Nucleus accumbens (tissue), 56 donors: ENCODE measurements at regions not wholly inside any gene's neighbourhood (a gene's known extent, or its start where the extent isn't known, plus 50 kb on each side); places are given as distances from the start of the nearest gene placed in this dataset.
"Not testable (repeated sequence)": the region's sequence is repeated elsewhere in the genome, so short reads cannot be mapped to it uniquely, and the experiment has no call there.

Source experiments
- DNase-seq, 56 donors: peaks; one replicate each; lab custom pipeline; 2025; lab: John Stamatoyannopoulos, UW

DNA sequence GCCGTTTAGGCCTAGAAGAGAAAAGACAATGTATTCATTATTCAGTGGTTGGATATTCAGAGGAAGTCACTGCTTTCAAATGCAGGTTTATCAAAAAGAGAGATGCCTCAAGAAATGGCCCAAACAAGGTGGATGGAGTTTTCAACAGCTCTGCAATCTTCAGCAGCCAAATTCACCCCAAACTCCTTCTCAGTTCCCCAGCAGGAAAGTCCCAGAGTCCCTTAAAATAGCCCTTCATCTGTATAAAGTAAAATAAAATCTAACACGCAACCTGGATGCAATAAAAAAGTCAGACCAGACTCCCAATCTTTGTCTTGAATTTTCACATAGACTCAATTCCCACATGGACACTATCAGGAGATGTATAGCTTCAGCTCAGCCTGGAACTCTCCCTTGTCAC is 101.6 kb upstream of the SPATA12 start:
- DNase-seq: no peak

DNA sequence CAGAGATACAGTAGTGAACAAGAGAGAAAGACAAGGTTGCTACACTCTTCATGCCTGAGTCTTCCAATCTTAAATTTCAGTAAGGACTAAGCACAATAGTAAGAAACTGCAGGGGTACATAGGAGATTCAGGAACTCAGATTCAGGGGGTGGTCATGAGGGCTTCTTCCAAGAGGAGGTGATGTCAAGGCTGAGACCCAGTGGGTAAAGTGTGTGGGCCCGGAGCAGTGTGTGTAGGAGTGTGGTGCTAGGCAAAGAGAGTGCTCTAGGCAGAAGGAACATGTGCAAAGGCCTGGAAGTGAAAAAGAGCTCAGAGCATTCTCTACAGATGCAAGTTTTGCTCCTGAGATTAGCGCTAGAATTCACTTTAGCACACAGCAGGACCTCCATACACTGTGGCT is 102.9 kb upstream of the SPATA12 start:
- no peak for DNase-seq

DNA sequence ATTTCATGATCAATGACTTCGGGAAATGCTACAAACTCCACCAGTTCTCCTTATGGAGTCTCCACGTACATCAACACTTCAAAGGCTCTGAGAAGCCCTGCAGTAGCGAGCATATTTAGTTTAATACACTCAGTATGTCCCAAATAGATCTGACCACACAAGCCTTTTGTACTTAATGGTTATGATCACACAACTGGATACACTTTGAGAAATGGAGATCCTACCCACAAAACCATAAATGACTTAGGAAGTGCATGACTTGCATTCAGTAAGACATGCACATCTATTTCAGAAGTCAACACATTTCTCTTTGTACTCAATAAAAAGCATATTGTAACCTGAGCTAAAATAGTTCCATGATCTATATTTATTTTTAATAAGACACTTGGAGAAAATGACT is 103.6 kb upstream of the SPATA12 start:
- no peak for DNase-seq

DNA sequence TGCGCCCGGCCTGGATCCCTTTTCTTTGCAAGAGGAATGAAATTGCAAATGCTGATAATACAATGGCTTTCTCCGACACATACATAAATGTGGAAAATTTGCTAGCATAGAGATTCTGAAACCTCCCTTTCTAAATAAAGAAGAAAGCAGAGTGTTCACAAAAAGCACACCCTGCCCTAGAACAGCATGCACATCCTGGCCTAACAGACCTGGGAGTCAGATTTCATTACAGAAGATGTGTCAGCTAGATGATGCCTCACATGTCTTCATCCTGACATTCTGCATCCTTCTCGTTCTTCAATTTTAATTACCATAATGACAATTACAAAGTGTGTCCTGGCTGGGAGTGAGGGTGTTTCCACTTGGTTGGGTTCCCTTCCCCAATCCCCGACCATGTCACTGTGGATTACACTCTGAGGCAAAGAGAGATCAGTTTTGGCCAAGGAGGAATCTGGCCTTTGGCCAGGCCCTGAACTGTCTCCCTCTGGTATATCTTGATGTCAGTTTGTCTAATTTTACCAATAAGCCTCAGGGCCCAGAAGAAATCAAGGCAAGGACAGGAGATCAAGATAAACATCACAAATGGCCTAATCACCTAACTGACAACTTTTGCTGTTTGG is 104.9 kb upstream of the SPATA12 start:
- DNase-seq: no peak

DNA sequence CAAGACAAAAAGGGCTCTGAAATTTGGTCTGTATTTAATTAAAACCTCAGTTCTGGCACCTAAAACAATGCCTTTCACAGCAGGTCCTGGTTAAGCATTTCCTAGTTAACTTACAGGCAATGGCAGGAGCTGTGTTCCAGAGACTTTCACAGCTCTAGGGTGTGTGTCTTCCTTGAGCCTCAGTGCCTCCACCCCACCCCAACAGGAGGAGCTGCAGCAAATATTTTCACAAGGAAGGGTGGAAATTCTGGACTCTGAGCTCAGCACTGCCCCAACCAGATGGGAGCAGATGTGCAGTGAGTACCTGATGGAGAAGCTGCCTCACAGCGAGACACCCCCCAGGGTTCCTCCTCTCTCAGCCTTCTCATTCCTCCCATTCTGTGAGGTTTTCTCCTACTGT is 106.3 kb upstream of the SPATA12 start:
- DNase-seq: no peak

DNA sequence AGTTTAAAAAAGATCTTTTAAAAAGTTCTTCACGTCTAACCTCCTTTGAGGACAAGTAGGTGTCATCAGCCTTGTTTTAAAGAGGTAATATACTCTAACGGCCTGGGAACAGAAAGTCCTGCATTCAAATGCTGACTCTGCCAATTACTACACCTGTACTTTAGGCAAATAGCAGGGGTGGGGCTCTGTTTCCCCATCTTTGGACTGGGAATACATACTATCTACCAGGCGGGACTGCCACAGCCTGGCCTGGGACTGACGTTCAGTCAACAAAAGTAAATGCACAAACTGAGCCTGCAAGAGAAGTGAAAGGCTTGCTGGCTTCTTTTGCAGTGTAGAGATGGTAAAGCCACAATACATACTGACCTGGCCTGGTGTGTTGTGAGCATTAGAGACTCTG is 107.6 kb upstream of the SPATA12 start:
- no peak for DNase-seq

DNA sequence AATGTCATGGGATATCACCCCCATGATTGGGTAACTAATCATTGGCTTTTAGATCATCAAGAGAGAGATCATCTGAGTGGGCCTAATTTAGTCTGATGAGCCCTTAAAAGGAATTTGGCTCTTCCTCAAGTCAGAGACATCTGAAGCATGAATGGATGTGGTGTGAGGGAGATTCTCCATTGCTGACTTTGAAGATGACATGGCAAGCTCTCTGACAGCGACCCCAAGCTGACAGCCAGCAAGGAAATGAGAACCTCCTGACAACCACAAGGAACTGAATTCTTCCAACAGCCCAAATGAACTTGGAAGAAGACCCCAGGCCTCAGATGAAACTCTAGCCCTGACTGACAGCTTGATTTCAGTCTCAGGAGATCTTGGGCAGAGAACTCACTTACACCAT is 108.4 kb upstream of the SPATA12 start:
- no peak for DNase-seq

DNA sequence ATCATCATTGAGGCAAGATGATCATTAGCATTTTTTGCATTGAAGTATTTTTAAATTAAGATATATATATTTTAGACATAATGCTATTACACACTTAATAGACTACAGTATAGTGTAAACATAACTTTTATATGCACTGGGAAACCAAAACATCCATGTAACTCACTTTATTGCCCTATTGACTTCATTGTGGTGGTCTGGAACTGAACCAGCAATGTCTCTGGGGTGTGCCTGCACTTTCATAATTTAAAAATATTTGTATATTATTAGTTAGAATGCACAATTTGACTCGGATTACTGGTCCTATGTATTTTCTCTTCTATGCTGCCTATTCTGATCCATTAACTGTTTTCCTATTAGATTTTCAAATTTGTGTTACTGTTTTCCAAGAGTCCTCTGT is 109.1 kb upstream of the SPATA12 start:
- DNase-seq: no peak

DNA sequence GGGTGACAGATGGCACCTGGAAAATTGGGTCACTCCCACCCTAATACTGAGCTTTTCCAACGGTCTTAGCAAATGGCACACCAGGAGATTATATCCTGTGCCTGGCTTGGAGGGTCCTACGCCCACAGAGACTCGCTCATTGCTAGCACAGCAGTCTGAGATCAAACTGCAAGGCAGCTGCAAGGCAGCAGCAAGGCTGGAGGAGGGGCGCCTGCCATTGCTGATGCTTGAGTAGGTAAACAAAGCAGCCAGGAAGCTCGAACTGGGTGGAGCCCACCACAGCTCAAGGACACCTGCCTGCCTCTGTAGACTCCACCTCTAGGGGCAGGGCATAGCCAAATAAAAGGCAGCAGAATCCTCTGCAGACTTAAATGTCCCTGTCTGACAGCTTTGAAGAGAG is 115.1 kb upstream of the SPATA12 start:
- not testable (repeated sequence) for DNase-seq

DNA sequence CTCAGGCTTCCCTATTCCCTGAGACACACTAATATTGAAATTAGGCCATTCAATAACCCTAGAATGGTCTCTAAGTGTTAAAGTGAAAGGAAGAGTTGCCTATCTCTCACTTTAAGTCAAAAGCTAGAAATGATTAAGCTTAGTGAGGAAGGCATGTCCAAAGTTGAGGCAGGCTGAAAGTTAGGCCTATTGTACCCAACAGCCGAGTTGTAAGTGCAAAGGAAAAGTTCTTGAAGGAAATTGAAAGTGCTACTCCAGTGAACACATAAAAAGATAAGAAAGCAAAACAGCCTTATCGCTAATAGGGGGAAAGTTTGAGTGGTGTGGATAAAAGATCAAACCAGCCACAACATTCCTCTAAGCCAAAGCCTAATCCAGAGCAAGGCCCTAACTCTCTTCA is 117.9 kb upstream of the SPATA12 start:
- DNase-seq: no peak

DNA sequence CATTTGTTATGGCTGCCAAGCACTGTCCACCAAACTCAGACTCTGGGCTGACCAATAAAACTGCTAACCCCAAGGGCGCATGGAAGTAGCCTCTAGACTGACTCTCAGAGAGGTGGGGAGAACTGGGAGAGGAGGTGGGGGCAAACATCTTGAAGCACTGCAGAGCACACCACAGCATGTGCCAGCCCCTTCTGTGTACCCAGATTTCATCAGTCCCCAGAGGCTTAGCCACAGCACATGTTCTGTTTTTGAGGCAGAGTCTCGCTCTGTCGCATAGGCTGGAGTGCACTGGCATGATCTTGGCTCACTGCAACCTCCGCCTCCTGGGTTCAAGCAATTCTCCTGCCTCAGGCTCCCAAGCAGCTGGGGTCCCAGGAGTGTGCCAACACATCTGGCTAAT is 119.5 kb upstream of the SPATA12 start:
- DNase-seq: no peak

DNA sequence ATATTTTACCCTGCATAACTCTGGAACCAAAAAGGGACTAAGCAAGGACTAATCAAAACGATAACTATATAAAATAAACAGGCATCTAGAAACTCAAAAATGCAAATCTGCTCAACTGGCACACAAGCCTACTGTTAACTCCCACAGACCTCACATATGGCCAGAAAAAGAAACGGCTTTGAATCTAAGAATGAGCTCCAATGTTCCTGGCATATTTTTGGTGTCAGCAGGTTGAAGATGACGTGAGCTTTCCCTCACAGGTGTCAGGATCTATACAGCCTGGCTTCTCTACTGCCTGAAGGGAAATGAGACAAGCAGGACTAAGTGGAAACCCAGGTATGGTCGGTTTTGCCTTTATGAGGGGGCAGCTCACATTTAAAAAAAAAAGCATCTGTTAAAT is 120.1 kb upstream of the SPATA12 start:
- no peak for DNase-seq

DNA sequence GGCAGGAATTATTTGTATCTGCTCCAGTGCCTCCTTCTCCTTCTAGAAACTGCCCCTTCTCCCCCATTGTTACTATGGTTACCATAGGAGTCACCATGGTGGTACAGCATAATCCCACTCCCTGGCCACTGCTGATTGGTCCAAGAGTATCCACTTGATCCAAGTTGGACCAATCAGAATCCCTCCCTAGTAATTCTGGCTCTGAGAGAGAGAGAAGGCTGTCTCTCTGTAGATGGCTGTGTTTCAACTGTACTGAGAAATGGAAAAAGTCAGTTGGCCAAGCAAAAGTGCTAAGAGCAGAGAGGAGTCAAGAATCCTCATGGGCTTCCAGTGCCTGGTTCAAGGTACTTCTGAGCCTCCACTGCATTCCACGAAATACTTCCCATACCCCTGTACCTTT is 120.6 kb upstream of the SPATA12 start:
- no peak for DNase-seq

DNA sequence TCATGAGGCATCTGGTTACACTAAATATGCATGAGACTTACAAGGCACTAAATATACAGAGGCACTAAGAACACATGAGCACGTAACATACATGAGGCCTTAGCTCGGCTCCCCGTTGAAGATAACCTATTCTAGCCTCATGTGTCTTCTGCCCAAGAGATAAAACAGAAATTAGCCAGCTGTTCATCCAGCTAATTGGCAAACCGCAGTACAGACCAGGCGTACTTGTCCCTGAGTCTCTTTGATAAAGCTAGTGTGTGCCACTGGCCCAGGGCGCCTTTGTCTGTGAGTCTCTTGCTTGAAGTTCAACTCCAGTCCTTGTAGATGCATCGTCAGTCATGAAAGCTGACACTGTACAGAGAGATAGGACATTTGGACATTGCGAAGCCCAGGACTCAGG is 121.9 kb upstream of the SPATA12 start:
- DNase-seq: no peak

DNA sequence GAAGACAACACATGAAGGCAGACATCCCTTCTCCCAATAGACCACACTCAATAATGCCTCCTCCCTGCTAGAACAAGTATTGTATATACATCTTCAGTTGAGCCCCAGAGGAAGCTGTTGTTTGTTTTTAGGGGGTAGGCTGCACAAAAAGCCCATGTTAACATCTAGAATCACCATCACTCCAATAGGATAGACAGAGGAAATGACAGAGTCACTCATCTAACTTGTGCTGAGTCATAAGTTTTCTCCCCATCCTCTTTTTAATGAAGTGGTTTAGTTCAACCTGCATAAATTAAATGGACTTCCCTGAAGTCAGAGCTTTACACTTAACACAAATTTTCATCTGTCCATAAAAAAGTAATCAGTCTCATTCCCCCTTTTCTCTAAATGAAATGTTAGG is 122.9 kb upstream of the SPATA12 start:
- DNase-seq: no peak

DNA sequence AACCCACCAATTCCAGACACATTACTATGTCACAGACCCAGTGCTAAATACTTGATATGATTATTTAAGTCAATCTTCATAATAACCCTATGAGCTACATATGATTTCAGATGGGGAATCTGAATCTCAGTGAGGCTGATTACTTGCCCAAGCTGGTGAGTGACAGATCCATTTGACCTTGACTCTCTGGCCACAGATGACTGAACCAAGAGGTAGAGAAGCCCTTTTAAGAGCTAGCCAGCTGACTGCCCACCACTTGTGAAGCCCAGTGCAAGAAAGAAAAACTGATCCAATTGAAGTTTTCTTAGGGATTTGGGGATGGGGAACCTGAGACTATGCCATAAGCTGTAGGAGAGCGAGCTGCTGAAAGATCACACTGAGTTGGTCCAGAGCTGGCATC is 124.7 kb upstream of the SPATA12 start:
- DNase-seq: no peak

DNA sequence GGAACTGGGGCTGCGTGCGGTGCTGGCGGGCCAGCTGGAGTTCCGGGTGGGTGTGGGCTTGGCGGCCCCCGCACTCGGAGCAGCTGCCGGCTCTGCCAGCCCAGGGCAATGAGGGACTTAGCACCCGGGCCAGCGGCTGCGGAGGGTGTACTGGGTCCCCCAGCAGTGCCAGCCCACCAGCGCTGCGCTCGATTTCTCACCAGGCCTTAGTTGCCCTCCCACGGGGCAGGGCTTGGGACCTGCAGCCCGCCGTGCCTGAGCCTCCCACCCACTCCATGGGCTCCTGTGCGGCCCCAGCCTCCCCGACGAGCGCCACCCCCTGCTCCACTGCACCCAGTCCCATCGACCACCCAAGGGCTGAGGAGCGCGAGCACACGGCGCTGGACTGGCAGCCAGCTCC is 126.0 kb upstream of the SPATA12 start:
- DNase-seq: not testable (repeated sequence)

DNA sequence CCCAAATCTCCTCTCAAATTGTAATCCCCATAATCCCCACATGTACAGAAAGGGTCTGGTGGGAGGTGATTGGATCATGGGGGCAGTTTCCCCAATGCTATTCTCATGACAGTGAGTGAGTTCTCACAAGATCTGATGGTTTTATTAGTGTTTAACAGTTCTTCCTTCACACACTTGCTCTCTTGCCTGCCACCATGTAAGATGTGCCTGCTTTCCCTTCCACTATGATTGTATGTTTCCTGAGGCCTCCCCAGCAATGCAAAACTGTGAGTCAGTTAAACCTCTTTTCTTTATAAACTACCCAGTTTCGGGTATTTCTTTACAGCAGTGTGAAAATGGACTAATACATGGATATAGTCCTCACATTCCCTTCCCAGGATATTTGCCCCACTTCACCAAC is 126.7 kb upstream of the SPATA12 start:
- DNase-seq: no peak

DNA sequence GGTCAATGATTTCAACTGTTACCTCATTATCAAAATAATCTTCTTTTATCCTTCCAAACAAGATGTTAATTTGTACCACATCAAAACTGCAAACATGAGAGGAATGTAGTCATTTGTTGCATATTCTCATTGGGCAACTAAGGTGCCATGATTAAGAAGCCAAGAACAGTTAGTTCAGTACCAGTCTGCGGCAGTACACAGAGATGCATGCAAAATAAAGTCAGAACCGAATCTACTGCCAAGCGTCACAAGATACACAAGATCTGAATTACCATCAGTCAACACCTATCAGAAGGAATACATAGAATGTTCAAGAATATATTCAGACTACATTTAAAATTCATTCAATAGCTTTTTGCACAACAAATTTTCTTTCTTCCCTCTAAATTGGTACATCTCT is 127.6 kb upstream of the SPATA12 start:
- DNase-seq: no peak

DNA sequence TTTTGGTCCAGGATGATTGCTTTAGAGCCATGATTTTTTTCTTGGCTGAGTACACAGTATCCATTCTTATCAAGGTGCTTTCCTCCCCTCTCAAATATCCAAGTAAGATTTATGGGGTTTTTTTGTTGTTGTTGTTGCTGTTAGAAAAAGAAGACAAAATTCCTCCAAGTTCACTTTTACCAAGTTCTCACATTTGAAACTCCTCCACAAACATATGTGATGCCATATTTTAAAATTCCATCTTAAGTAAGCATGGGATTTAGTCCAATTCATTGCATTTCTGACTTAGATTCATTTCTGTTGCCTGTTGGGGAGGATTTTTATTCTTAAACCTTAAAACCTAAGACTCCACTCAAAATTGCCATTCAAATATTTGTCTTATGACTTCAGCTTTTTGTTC is 128.6 kb upstream of the SPATA12 start:
- no peak for DNase-seq

DNA sequence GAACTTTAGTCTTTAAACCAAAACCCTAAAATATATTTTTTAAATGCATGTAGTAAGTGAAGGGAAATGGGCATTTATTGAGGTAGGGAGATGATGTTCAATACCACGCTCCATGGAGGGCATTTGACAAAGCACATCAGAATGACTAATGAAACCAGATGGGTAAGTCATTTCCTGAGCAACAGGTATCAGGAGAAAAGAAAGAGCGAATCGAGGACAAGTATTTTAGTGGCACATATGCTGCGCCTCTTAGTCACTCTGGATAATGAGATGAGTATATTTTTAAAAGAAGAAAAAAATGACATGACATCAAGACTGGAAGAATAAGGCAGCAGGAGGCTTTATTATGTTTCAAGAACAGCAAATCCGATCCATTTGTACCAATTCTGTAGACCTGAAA is 129.0 kb upstream of the ARHGEF3 start:
- DNase-seq: no peak

DNA sequence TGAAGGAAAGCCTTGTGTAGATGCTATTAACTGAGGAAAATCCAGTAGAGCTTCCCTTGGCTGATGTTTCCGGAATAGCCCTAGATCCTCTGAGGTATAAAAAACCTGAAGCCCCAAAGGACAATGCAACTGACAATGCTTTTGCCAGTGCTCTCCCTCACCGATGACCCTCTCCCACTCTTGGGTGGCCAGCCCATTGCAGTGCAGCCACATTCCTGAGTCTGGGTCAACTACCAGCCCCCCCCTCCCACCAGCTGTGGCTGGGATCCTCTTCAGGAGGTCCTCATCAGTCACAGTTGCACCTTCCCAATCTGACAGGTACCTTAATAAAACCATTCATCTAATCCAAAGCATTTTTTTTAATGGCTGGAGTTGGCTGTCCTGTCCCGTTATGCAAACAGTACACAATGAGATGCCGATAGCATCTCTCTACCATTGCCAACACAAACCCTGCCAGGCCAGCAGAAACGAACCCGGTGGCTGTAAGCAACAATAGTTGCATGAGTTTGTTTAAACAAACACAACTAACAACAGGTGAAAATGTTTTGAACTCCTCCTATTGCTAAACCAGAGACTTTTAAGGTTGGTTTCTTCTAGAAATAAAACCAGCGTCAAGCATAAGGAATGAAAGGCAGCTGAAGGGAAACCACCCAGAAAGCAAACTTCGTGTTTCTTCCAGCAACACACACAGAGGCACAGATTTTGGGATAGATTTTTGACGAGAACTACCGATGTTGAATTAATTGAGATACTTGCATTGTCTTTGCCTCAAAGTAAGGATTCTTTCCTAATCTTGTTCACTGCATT is 128.3 kb upstream of the ARHGEF3 start:
- no peak for DNase-seq
